ENCODE measurements at regions not wholly inside any gene's neighbourhood (a gene's known extent, or its start where the extent isn't known, plus 50 kb on each side); places are given as distances from the start of the nearest gene placed in this dataset.
"Not testable (repeated sequence)": the region's sequence is repeated elsewhere in the genome, so short reads cannot be mapped to it uniquely, and the experiment has no call there.

GRCh38 chr1:229141271-229141670 is 129.6 kb upstream of the RAB4A start:
- no peak for DNase-seq

DNA sequence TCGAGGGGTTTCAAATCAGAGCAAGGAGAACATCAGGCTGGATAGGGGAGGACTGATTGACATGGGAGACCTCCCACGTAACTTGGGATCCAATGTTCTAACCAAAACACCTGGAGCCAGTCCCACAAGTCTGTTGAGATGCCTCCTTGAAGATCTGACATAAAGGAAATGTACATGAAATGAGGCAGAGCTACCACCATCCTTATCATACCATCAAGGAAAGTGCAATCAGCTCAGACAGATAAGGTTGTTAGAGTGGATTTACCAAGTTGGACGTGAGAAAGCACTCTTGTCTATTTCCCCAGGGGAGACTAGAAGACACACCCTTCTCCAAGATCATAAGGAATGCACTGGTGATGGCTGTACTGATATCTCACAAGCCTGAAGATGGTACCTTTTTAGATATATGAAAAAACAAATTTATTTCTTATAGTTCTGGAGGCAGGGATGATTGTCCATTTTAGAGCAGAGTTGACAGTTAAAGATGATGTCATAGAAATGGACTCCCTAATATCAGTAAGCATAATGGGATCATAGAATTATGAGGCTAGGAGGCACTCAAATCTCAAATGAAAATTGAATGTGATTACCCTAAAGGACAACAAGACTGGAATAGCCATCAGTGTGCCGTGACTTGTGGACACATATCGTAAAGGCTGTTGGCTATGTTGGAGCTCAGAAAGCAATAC is 129.1 kb upstream of the RAB4A start:
- DNase-seq: no peak

DNA sequence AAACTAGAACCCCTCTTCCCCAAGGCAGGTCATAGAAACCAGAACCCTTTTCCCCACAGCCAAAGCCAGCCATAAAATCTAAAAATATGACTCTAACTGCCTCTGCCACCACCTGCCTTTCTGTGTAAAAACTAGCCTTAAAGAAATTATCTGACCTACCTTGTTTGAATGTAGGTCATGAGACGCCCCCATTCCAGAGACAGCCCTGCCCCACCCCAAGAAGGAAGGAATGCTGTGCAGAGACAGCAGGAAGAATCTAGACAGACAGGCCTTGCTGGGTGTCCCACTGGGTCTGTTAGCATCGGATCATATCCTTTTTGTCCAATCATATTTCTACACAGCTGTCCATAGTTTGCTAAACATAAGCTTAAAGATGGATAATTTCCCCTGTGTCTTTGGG is 128.4 kb upstream of the RAB4A start:
- no peak for DNase-seq

DNA sequence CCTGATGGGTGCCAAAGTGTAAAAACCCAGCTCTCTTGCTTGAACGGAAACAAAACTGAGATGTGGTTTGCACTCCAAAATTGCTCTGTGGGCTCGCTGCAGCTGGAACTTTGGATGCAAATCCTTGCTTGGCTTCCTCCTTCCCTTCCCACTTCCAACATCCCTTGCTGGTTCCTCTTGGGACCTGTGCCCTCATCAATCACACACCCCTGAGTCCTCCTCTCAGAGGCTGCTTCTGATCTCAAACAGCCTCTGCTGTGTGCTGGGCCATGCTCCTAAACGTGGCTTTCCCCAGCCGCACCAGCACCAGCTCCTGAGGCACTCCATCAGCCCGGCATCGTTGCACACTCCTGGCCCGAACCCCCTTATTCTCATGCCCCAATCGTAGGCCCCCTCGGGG is 124.3 kb upstream of the RAB4A start:
- no peak for DNase-seq

DNA sequence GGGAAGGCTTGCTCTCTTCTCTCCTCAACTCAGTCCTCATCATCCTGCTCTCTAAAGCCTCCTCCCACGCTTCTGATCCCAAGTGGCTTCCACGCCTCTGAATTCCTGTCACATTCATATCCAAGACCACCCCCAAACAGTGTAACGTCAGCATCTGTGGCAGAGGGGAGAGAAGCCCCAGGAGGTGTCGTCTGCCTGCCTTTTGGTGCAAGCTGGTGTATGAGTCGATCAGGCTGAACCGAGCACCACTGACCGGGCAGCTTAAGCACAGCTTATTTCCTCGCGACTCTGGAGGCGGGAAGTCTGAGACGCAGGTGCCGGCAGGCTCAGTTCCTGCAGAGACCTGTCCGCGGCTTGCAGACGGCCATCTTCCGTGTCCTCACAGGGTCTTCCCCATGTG is 123.8 kb upstream of the RAB4A start:
- DNase-seq: no peak

- DNase-seq: no peak
Measured at GRCh38 chr1:229148041-229148671, 122.8 kb upstream of the RAB4A start.

DNA sequence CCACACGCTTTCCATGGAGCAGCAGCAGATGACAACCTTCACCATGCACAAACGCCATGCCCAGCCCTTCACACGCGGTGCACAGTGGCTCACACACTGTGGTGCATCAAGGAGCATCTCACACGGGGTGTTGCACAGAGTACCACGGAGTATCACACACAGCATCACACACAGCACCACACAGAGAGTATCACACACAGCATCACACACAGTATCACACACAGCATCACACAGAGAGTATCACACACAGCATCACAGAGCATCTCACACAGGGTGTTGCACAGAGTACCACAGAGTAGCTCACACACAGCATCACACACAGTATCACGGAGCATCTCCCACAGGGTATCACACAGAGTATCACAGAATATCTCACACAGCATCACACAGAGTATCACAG is 122.2 kb upstream of the RAB4A start:
- no peak for DNase-seq

DNA sequence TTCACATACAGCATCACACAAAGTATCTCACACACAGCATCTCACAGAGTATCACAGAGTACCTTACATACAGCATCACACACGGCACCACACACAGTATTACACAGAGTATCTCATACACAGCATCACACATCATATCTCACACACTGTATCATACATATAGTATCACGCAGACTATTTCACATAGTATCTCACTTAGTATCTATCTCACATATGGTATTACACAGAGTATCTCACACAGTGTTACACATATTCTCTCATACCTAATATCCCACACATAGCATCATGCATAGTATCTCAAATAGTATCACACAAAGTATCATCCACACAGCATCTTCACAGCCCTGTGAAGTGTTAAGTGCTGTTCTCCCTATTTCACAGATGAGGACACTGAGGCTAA is 121.5 kb upstream of the RAB4A start:
- no peak for DNase-seq

GRCh38 chr1:229150518-229150917 is 120.4 kb upstream of the RAB4A start:
- no peak for DNase-seq

DNA sequence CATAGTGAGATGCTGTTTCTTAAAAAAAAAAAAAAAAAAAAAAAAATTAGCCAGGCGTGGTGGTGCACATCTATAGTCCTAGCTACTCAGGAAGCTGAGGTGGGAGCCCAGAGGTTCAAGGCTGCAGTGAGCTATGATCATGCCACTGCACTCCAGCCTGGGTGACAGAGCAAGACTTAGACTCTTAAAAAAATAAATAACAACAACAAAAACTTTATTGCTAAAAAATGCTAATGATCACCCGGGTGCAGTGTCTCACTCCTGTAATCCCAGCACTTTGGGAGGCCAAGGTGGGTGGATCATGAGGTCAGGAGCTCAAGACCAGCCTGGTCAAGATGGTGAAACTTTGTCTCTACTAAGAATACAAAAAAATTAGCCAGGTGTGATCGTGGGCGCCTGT is 119.5 kb upstream of the RAB4A start:
- DNase-seq: not testable (repeated sequence)

- no peak for DNase-seq
Measured at GRCh38 chr1:229152311-229152710, 118.6 kb upstream of the RAB4A start.

GRCh38 chr1:229153955-229154548 is 116.9 kb upstream of the RAB4A start:
- no peak for DNase-seq

GRCh38 chr1:229154811-229155210 is 116.1 kb upstream of the RAB4A start:
- DNase-seq: no peak

GRCh38 chr1:229155472-229155871 is 115.4 kb upstream of the RAB4A start:
- DNase-seq: peak; percentile 34

DNA sequence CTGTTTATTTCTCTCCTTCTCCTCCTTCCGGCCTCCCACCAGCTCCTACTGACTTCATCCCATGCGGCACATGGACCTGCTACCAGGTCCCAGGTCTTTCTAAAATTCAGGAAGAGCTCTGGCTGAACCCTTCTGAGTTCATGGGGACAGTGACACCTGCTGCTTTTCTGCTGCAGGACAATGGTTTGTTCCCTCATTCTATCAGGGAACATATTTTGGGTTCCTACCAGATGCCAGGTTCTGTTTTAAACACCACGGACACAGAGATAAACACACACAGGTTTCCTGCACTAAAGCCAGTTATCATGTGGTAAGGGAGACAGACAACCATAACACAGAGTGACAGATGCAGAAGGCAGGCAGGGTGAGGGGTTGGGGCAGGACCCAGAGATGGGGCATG is 114.0 kb upstream of the RAB4A start:
- no peak for DNase-seq

GRCh38 chr1:229157480-229157879 is 113.4 kb upstream of the RAB4A start:
- DNase-seq: no peak

DNA sequence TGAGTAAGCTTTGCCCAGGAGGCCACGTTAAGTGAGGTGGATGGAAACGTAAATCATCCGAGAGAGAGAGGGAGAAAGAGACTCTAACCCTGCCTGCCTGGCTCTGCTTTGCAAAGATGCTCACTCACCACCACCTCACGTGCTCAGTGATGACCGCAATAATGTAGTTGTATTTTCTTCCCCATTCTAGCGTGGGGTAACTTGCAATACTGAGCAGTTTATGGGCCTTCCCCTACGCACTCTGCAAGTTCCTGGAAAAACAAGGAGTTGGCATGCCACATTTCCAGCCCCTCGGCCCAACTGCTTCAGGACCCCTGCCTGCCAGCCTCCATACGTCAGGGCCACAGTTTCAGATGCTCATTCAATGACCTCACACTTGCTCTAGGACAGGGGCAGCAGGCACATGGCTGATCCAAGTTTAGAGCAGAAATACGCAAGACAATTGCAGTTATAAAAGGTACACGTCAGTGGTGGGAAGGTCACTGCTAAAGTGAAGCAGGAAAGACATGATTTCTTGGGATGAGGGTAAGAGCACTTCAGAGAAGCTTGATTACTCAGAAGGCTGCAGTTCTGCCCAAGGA is 112.5 kb upstream of the RAB4A start:
- DNase-seq: no peak

DNA sequence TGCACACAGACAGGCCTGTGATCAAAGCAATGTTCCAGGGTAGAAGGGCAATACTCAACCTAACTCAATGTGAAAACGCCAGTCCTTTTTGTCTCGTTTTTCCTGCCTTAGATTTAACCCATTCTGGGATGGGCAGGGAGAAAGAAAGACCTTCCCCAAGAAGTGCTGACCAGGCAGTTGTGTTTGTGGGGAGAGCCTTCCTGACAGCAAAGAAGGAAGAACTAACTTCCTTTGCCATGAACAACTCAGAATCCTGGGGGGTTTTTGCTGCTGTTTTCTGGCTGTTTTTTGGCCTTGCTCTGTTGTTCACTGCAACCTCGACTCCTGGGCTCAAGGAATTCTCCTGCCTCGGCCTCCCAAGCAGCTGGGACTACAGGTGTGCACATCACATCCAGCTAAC is 112.0 kb upstream of the RAB4A start:
- DNase-seq: no peak

DNA sequence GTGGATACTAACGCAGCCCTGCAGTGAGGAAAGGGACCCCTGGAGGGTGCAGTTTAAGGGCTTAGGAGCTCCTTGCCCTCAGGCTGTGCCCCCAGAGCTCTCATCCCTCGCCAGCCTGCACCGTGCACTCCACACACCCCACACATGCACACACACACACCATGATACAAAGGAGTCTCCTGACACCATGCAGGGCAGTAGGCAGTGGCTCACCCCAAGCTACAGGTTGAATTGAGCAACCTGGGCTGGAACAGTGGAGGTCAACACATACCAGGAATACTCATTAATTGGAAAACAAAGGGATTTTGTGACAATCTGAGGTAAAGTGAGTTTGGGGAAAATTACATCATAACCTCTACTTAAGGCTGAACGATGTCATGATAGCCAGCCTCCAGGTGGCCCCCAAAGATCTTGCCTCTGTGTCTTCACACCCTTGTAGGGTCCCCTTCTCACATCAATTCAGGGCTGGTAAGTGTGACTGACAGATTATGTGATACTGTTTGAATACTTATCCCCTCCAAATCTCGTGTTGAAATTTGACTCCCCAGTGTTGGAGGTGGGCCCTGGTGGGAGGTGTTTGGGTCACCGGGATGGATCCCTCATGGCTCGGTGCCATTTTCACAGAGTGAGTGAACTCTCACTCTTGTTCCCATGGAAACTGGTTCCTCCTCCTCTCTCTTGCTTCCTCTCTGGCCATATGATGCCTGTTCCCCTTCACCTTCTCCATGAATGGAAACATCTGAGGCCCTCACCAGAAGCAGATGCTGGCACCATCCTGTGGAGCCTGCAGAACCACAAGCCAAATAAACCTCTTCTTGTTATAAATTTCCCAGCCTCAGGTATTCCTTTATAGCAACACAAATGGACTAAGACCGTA is 111.0 kb upstream of the RAB4A start:
- no peak for DNase-seq

DNA sequence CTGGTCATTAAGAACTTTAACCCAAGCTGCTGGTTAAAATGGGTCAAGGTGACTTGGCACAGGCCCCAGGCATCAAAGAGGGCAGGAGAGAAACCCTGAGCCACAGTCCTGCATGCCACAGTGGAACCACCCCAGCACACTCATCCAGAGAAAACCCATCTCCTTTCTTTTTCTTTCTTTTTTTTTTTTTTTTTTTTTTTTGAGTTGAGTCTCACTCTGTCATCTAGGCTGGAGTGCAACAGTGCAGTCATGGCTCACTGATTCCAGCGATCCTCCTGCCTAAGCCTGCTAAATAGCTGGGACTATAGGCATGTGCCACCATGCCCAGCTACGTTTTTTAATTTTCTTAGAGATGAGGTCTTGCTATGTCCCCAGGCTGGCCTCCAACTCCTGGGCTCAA is 109.2 kb upstream of the RAB4A start:
- no peak for DNase-seq

GRCh38 chr1:229162825-229163515 is 107.9 kb upstream of the RAB4A start:
- no peak for DNase-seq

DNA sequence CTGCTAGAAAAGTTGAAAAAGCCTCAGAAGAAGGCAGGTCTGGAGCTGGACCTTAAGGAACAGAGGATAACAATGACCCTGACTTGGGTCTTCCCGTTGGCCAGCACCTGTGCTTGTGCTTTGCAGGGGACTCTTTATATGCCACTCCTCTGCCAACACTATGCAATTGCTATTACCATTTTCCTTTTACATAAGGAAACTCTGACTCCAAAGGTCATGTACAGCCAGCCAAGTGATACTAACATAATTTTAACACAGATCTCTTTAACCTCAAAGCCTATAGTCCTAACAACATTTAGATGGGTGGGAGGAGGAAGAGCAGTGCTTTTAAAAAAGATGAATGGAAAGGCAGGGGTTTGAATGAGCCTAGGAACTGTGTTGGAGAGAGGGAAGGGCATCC is 106.6 kb upstream of the RAB4A start:
- no peak for DNase-seq
